Endodermal cell (in vitro differentiated cells): ENCODE measurements at regions not wholly inside any gene's neighbourhood (a gene's known extent, or its start where the extent isn't known, plus 50 kb on each side); places are given as distances from the start of the nearest gene placed in this dataset.

Experiments
- DNase-seq: peaks from one replicate; pipeline ENCODE4 v3.0.0-alpha.2; 2017
- H3K27ac ChIP-seq: 2 replicates; pipeline ENCODE4 v1.5.1; 2013; ENCODE audit warnings: mild to moderate bottlenecking, low read depth, low read length, moderate library complexity
- H3K27me3 ChIP-seq: 2 replicates; pipeline ENCODE4 v1.6.1; 2013; ENCODE audit warnings: mild to moderate bottlenecking, low read length, moderate library complexity; ENCODE audit not compliant: insufficient read depth, control insufficient read depth, poor library complexity, severe bottlenecking
- H3K36me3 ChIP-seq: 2 replicates; pipeline ENCODE4 v1.7.0; 2013; ENCODE audit warnings: mild to moderate bottlenecking, low read length, moderate library complexity; ENCODE audit not compliant: control insufficient read depth, insufficient read depth
- H3K4me1 ChIP-seq: one replicate; pipeline ENCODE4 v1.7.0; 2013; ENCODE audit warnings: low read length; ENCODE audit not compliant: control insufficient read depth, insufficient read depth
- H3K4me3 ChIP-seq: 2 replicates; pipeline ENCODE4 v1.5.1; 2013; ENCODE audit warnings: mild to moderate bottlenecking, low read length, moderate library complexity
- H3K9ac ChIP-seq: 2 replicates; pipeline ENCODE4 v1.6.1; 2013; ENCODE audit warnings: mild to moderate bottlenecking, low read length, moderate library complexity; ENCODE audit not compliant: poor library complexity, severe bottlenecking; ENCODE audit errors: extremely low read depth
- H3K9me3 ChIP-seq: 2 replicates; pipeline ENCODE4 v1.6.1; 2013; ENCODE audit warnings: mild to moderate bottlenecking, low read length, moderate library complexity; ENCODE audit not compliant: control insufficient read depth
- H3K27ac Mint-ChIP-seq: 2 replicates; pipeline ENCODE4 v1.8.0; 2020; ENCODE audit warnings: mixed read lengths
- H3K27me3 Mint-ChIP-seq: 2 replicates; pipeline ENCODE4 v1.8.0; 2021; ENCODE audit warnings: mild to moderate bottlenecking, mixed read lengths; ENCODE audit not compliant: insufficient read depth
- H3K36me3 Mint-ChIP-seq: 2 replicates; pipeline ENCODE4 v1.8.0; 2020; ENCODE audit warnings: low read depth, mixed read lengths
- H3K4me1 Mint-ChIP-seq: 2 replicates; pipeline ENCODE4 v1.8.0; 2020; ENCODE audit warnings: mixed read lengths
- H3K4me3 Mint-ChIP-seq: 2 replicates; pipeline ENCODE4 v1.8.0; 2020; ENCODE audit warnings: mild to moderate bottlenecking, moderate library complexity, mixed read lengths
- H3K9me3 Mint-ChIP-seq: 2 replicates; pipeline ENCODE4 v1.8.0; 2020; ENCODE audit warnings: mild to moderate bottlenecking, mixed read lengths
- CTCF ChIP-seq: fragments of 200-600 bp; sonication (generic); conservative IDR thresholded peaks from 2 replicates; pipeline ENCODE4 v1.5.0; 2021; ENCODE audit warnings: antibody characterized with exemption, mild to moderate bottlenecking
- WGBS, 2 experiments: methylation state at CpG; one replicate each; pipeline versions ENCODE4 v1.1.5 to v1.1.7; 2013; ENCODE audit warnings: missing lambda C conversion rate in 2 of 2, mixed read lengths in 1 of 2; ENCODE audit not compliant: insufficient coverage in 1 of 2, insufficient read length in 1 of 2; 5-methylcytosine and 5-hydroxymethylcytosine counted together

- Histone ChIP-seq H3K27me3 (no peaks in the 10 kb centered on the region), H3K27ac (no peak overlapping the region), H3K9ac (no peak overlapping the region), H3K36me3 (no peaks in the 10 kb centered on the region), H3K9me3 (no peaks in the 10 kb centered on the region), H3K4me3 (no peak overlapping the region), H3K4me1 (no peaks in the 10 kb centered on the region)
- no peak overlapping the region for H3K27ac Mint-ChIP-seq
- H3K4me1 Mint-ChIP-seq: peaks cover 8% of the 10 kb centered on the region
- H3K27me3 Mint-ChIP-seq: peaks cover 30% of the 10 kb centered on the region
- peak; percentile 12 for DNase-seq
- TF ChIP-seq CTCF: no peak
- no peak overlapping the region for H3K4me3 Mint-ChIP-seq
- H3K36me3 Mint-ChIP-seq: no peaks in the 10 kb centered on the region
- WGBS, 2 experiments: 89 to 100% methylated on average over 2 of the region's 2 CpGs
- no peaks in the 10 kb centered on the region for H3K9me3 Mint-ChIP-seq
Measured at GRCh38 chr11:134506046-134506445, 94.0 kb upstream of the B3GAT1 start.

- 92 to 94% methylated on average over 2 to 3 of the region's 3 CpGs for WGBS, 2 experiments
- no peaks in the 10 kb centered on the region for H3K27me3 ChIP-seq
- H3K36me3 ChIP-seq: no peaks in the 10 kb centered on the region
- no peak overlapping the region for H3K4me3 Mint-ChIP-seq
- H3K27me3 Mint-ChIP-seq: peaks cover 35% of the 10 kb centered on the region
- no peak for TF ChIP-seq CTCF
- no peaks in the 10 kb centered on the region for H3K9me3 ChIP-seq
- DNase-seq: peak; percentile 5
- H3K4me1 ChIP-seq: no peaks in the 10 kb centered on the region
- no peak overlapping the region for H3K9ac ChIP-seq
- H3K9me3 Mint-ChIP-seq: no peaks in the 10 kb centered on the region
- peaks cover 8% of the 10 kb centered on the region for H3K4me1 Mint-ChIP-seq
- no peak overlapping the region for H3K27ac ChIP-seq
- no peaks in the 10 kb centered on the region for H3K36me3 Mint-ChIP-seq
- no peak overlapping the region for H3K4me3 ChIP-seq
- no peak overlapping the region for H3K27ac Mint-ChIP-seq
Measured at GRCh38 chr11:134505125-134505524, 93.1 kb upstream of the B3GAT1 start.

- DNase-seq: peak; percentile 45
- Histone ChIP-seq H3K27me3 (no peaks in the 10 kb centered on the region), H3K9ac (no peak overlapping the region), H3K4me1 (no peaks in the 10 kb centered on the region), H3K9me3 (no peaks in the 10 kb centered on the region), H3K4me3 (no peak overlapping the region), H3K27ac (no peak overlapping the region), H3K36me3 (no peaks in the 10 kb centered on the region)
- Mint-ChIP-seq H3K9me3 (no peaks in the 10 kb centered on the region), H3K36me3 (no peaks in the 10 kb centered on the region), H3K4me1 (peaks cover 8% of the 10 kb centered on the region), H3K4me3 (no peak overlapping the region), H3K27me3 (peaks cover 43% of the 10 kb centered on the region), H3K27ac (no peak overlapping the region)
- 72 to 79% methylated on average over 11 to 16 of the region's 16 CpGs for WGBS, 2 experiments
- no peak for TF ChIP-seq CTCF
Measured at GRCh38 chr11:134504146-134504905, 92.3 kb upstream of the B3GAT1 start.
